Fibroblast of villous mesenchyme (primary cell): ENCODE measurements at regions not wholly inside any gene's neighbourhood (a gene's known extent, or its start where the extent isn't known, plus 50 kb on each side); places are given as distances from the start of the nearest gene placed in this dataset.
A peak's percentile ranks its signal among the peaks of the same experiment; 100 is the strongest.

Source experiments
- DNase-seq: peaks from one replicate; pipeline ENCODE4 v3.0.0-alpha.2; 2010; ENCODE audit warnings: low read depth
- H3K4me3 ChIP-seq: 2 replicates; pipeline ENCODE4 v1.5.1; 2011; ENCODE audit warnings: low read depth, mild to moderate bottlenecking, low read length
- TF ChIP-seq, protein P1 (sequence below): IDR thresholded peaks from 2 replicates; pipeline ENCODE4 v1.5.1; 2012; ENCODE audit warnings: low read depth, mild to moderate bottlenecking, low read length; ENCODE audit not compliant: insufficient read depth

DNA sequence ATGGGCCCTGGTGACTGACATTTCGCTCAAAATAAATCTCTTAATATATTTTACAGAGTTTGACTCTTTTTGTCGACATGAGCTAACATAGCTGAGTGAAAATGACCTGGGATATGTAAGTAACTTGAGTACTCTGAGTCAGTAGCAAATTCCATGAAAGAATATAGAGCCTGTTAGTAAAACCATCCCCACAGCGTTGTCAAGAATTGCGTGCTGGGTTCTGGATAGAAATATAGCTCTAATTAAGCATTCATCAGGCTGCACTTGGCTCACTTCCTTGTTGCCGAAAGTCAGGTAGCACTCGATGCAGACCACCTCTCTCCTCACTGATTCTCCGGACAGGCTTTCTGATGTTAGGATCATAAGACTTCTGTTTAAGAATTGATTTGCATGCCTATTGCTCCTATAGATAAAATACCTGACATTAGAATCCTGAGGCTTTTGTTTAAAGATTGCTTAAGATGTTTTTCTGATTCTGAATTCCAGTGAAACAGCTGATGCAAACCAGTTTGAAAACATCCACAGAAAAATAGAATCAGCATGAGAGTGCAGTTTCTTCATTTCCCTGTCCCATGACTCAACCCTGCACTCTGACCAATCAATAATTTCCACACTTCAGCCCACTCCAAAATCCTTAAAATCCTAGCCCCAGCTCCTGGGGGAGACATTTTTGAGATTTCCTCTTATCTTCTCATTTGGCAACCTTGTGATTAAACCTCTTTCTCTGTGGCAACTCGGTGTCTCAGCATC lies 310.6 kb downstream of the DIRAS2 start:
- peak; percentile 87 for DNase-seq
- TF ChIP-seq, protein P1, sequence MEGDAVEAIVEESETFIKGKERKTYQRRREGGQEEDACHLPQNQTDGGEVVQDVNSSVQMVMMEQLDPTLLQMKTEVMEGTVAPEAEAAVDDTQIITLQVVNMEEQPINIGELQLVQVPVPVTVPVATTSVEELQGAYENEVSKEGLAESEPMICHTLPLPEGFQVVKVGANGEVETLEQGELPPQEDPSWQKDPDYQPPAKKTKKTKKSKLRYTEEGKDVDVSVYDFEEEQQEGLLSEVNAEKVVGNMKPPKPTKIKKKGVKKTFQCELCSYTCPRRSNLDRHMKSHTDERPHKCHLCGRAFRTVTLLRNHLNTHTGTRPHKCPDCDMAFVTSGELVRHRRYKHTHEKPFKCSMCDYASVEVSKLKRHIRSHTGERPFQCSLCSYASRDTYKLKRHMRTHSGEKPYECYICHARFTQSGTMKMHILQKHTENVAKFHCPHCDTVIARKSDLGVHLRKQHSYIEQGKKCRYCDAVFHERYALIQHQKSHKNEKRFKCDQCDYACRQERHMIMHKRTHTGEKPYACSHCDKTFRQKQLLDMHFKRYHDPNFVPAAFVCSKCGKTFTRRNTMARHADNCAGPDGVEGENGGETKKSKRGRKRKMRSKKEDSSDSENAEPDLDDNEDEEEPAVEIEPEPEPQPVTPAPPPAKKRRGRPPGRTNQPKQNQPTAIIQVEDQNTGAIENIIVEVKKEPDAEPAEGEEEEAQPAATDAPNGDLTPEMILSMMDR = no peak
- H3K4me3 ChIP-seq = no peak overlapping the region

DNA sequence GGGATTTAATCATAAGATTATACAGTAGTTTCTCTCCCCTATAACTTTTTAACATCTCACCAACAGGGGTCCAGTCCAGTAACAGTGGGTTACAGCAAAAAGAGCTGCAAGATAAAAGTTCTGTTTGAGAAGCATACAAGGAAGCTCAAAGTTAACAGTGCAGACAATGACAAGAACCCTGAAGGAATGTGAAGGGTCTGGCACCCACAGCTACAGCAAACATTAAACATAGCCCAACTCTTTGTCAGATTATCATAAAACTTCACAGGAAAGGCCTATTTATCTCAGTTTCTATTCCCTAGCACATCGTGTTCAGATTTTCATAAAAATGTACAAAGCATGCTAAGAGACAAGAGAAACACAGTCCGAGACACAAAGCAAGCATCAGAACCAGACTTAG lies 309.4 kb downstream of the DIRAS2 start:
- H3K4me3 ChIP-seq = no peak overlapping the region
- TF ChIP-seq, protein P1 = no peak
- DNase-seq = peak; percentile 55

DNA sequence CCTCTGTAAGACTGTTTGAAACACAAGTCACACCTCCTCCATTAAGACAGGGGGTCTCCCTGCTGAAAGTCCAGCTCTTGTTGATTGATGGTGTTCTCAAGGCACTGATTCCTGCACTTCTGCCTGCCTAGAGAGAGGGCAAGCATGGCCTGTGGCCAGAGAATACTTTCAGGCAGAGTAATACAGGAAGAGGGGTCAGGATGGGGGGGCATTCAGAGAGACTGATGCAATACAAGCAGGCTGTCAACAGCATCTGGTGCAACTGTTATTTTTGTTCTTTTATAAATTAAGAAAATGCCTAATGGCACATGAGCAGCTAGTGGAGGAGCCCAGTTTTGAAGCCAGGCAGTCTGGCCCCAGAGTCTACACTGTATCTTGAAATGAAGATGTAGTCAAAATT lies 302.2 kb downstream of the DIRAS2 start:
- TF ChIP-seq, protein P1 = no peak
- H3K4me3 ChIP-seq = no peak overlapping the region
- DNase-seq = peak; percentile 78

DNA sequence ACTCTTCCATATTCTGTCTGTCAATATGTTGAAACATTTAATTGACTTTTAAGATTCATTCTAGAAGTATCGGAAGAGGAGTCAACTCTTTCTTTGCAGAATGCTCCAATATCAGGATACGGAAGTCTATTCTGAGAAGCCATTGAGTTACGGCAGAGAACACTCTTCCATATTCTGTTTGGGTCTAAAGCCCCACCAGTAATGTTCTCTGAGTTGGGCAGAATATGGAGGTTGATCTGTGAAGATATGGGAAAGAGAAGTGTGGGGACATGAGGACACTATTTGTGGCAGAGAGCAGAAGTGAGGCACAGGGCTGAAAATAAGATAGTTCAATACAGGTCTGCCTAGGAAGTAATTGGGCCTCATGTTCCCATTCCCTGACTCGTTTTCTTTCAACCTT lies 300.0 kb downstream of the DIRAS2 start:
- no peak overlapping the region for H3K4me3 ChIP-seq
- TF ChIP-seq, protein P1 = no peak
- no peak for DNase-seq

DNA sequence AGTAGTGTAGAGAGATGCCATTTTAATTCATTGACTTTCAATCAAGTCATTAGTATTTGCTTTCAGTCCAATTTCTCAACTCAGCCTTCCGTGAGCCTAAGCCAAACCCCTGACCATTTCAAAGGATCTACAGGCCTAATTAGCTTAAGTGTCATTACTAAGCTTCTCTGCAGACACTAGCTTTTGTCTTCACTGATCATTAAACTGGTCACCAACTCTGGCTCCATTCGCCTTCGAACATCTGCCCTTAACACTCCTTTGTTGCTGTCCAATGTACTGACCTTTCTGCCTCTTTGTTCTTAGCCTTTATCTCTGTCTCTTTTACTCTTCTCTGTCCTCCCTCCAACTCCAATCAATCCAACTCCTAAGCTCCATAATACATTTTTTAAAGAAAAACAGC lies 299.3 kb downstream of the DIRAS2 start:
- TF ChIP-seq, protein P1 = no peak
- DNase-seq = no peak
- H3K4me3 ChIP-seq = no peak overlapping the region

DNA sequence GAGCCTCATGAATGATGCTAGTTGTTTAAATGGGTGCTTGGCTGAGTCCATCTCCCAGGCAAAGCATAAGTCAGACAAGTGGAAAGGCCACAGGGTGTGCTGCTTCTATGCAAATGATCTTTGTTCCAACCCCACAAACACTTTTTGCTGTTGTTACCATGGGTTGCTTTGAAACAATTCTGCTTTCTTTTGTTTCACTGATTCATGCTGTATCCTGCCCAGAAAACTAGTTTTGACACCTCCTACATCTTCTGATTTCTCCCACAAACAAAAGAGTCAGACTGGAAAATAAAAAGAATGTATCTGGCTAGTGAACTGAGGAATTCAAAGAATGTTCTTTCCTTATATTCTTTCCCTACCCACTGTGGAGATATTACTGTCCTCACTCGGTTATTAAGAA lies 298.6 kb downstream of the DIRAS2 start:
- DNase-seq = no peak
- no peak overlapping the region for H3K4me3 ChIP-seq

More for the DNA sequence above, 298.6 kb downstream of the DIRAS2 start:
- TF ChIP-seq, protein P1 = no peak
